T-cell (primary cell): ENCODE measurements at regions not wholly inside any gene's neighbourhood (a gene's known extent, or its start where the extent isn't known, plus 50 kb on each side); places are given as distances from the start of the nearest gene placed in this dataset.
"Not testable (repeated sequence)": the region's sequence is repeated elsewhere in the genome, so short reads cannot be mapped to it uniquely, and the experiment has no call there.

Source experiments
- ATAC-seq, 4 experiments: fragments of 200-7000 bp in 3 of 4; fragments of 150-1000 bp in 1 of 4; cut with Tn5 transposase; replicated peaks in 1 of 4; 1 replicate in 3 of 4; 2 replicates in 1 of 4; pipeline ENCODE4 v1.10.0; 2021; ENCODE audit warnings: moderate library complexity in 3 of 4, mild to moderate bottlenecking in 2 of 4, moderate number of reproducible peaks in 1 of 4
- CTCF ChIA-PET, 2 donors: fragments of 300-600 bp; sonication (Branson Sonifier 250); formaldehyde crosslinking; loops; one replicate each; lab custom pipeline; 2022; ENCODE audit warnings: antibody characterized with exemption in 2 of 2; lab: Charles Lee
- POLR2A ChIA-PET, 2 donors: fragments of 300-600 bp; sonication (Branson Sonifier 250); formaldehyde crosslinking; loops; one replicate each; lab custom pipeline; 2022; ENCODE audit warnings: antibody characterized with exemption in 2 of 2; lab: Charles Lee
- DNase-seq, 35 experiments: peaks; one replicate each; pipeline versions ENCODE4 v3.0.0 to v3.0.0-alpha.2; 2013 to 2023
- H3K27ac ChIP-seq: one replicate; pipeline ENCODE4 v1.5.1; 2013; ENCODE audit warnings: low read length
- H3K27me3 ChIP-seq, 2 experiments: replicated peaks in 1 of 2; 1 replicate in 1 of 2; 2 replicates in 1 of 2; pipeline versions ENCODE4 v1.6.1 to v1.7.0; 2013; ENCODE audit warnings: low read length in 1 of 2, mixed read lengths in 1 of 2; ENCODE audit not compliant: control insufficient read depth in 2 of 2, insufficient read depth in 2 of 2; ENCODE audit errors: extremely low read depth in 1 of 2
- H3K36me3 ChIP-seq, 2 donors: 1 replicate in 1 of 2; 2 replicates in 1 of 2; pipeline versions ENCODE4 v1.6.1 to v1.7.0; 2013; ENCODE audit warnings: low read length in 1 of 2; ENCODE audit not compliant: control insufficient read depth in 2 of 2, insufficient read depth in 1 of 2; ENCODE audit errors: extremely low read depth in 1 of 2
- H3K4me1 ChIP-seq, 2 experiments: 1 replicate in 1 of 2; 2 replicates in 1 of 2; pipeline versions ENCODE4 v1.6.1 to v1.7.0; 2013; ENCODE audit warnings: low read length in 2 of 2, mixed read lengths in 1 of 2; ENCODE audit not compliant: insufficient read depth in 2 of 2, control insufficient read depth in 1 of 2; ENCODE audit errors: extremely low read depth in 1 of 2
- H3K4me3 ChIP-seq, 2 donors: 1 replicate in 1 of 2; 2 replicates in 1 of 2; pipeline versions ENCODE4 v1.5.1 to v1.7.0; 2013; ENCODE audit warnings: mild to moderate bottlenecking in 2 of 2, low read length in 1 of 2, moderate library complexity in 1 of 2; ENCODE audit not compliant: control insufficient read depth in 1 of 2; ENCODE audit errors: extremely low read depth in 1 of 2
- H3K9me3 ChIP-seq: 2 replicates; pipeline ENCODE4 v1.7.0; 2013
- H3K27ac Mint-ChIP-seq, 2 donors: one replicate each; pipeline ENCODE4 v1.8.0; 2020 to 2021; ENCODE audit warnings: mild to moderate bottlenecking in 2 of 2, mixed read lengths in 2 of 2
- H3K27me3 Mint-ChIP-seq, 2 donors: one replicate each; pipeline ENCODE4 v1.8.0; 2021 to 2022; ENCODE audit warnings: mixed read lengths in 2 of 2
- H3K36me3 Mint-ChIP-seq: one replicate; pipeline ENCODE4 v1.8.0; 2021; ENCODE audit warnings: mixed read lengths
- H3K4me1 Mint-ChIP-seq, 3 donors: one replicate each; pipeline ENCODE4 v1.8.0; 2020 to 2022; ENCODE audit warnings: mixed read lengths in 3 of 3, mild to moderate bottlenecking in 1 of 3
- H3K4me3 Mint-ChIP-seq, 3 donors: one replicate each; pipeline ENCODE4 v1.8.0; 2020 to 2022; ENCODE audit warnings: mild to moderate bottlenecking in 3 of 3, mixed read lengths in 3 of 3, moderate library complexity in 3 of 3
- H3K9me3 Mint-ChIP-seq, 3 donors: one replicate each; pipeline ENCODE4 v1.8.0; 2020 to 2022; ENCODE audit warnings: mixed read lengths in 3 of 3
- WGBS: methylation state at CpG from one replicate; pipeline ENCODE4 v1.1.5; 2013; ENCODE audit warnings: missing lambda C conversion rate; ENCODE audit not compliant: insufficient coverage; 5-methylcytosine and 5-hydroxymethylcytosine counted together

DNA sequence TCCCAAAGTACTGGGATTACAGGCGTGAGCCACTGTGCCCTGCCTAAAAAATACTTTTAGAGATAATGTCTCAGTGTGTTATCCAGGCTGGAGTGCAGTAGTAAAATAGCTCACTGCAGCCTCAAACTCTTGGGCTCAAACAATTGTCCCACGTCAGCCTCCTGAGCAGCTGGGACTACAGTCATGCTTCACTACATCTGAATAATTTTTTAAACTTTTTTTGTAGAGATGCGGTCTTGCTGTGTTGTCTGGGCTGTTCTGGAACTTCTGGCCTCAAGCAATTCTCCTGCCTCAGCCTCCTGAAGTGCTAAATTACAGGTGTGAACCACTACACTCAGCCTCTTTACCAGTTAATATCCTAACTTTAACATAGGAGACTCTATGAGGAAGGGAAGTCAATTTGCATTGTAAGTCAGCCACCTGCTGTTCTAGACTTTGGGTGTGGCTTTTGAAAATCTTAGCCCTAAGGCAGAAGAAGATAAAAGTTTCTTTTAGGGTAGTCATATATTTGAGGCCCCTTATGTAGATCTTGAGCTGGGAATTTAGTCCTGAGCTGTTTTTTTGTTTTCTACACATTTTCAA, 78.2 kb upstream of the RASGRP1 start:
- Histone ChIP-seq H3K4me3 (no peak overlapping the region), H3K27me3 (no peaks in the 10 kb centered on the region), H3K9me3 (no peaks in the 10 kb centered on the region), H3K27ac (no peak overlapping the region), H3K4me1 (peaks cover 26 to 29% of the 10 kb centered on the region in 2 experiments), H3K36me3 (no peaks in the 10 kb centered on the region)
- CTCF ChIA-PET, result interaction anchor here in 1 of 2 donors (1.6 kb wide), 1 partner anchor 10 kb away, joined by 3 read pairs; no protein-coding TSS in a partner anchor
- H3K27ac Mint-ChIP-seq, result peak overlapping the region; percentile 77 to 78
- no peaks in the 10 kb centered on the region for H3K36me3 Mint-ChIP-seq
- POLR2A ChIA-PET, result interaction anchor here (0.6 to 1.0 kb wide), 2 partner anchors 37 to 141 kb away, joined by 3 to 4 read pairs; no protein-coding TSS in a partner anchor
- peaks cover 56 to 63% (median 57%) of the 10 kb centered on the region in 3 donors for H3K4me1 Mint-ChIP-seq
- no peaks in the 10 kb centered on the region for H3K27me3 Mint-ChIP-seq
- peak overlapping the region in 1 of 3 donors; percentile 54 for H3K4me3 Mint-ChIP-seq
- ATAC-seq, result peak in 2 of 4 experiments; percentile 48 to 58
- WGBS, result 100% methylated on average over 1 of the region's 3 CpGs
- DNase-seq, result peak in 1 of 35 experiments; percentile 23
- H3K9me3 Mint-ChIP-seq, result no peaks in the 10 kb centered on the region

DNA sequence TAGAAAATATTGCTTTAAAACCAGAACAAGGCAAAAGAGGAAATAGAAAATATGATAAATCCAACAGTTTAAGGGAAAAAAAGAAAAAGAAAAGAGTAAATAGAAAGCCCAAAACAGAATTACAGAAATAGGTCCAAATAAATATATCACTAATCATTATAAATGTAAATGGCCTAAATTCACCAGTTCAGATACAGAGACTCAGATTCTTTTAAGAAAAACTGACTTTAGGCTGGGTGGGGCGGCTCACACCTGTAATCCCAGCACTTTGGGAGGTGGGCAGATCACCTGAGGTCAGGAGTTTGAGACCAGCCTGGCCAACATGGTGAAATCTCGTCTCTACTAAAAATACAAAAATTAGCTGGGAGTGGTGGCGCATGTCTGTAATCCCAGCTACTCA, 79.7 kb upstream of the RASGRP1 start:
- H3K27ac ChIP-seq, H3K27ac Mint-ChIP-seq, H3K27me3 Mint-ChIP-seq, H3K9me3 Mint-ChIP-seq, POLR2A ChIA-PET, H3K36me3 ChIP-seq, H3K27me3 ChIP-seq, H3K9me3 ChIP-seq, ATAC-seq, H3K36me3 Mint-ChIP-seq, H3K4me3 Mint-ChIP-seq, DNase-seq, H3K4me3 ChIP-seq: not testable (repeated sequence)
- H3K4me1 Mint-ChIP-seq, result peaks cover 56 to 63% (median 57%) of the 10 kb centered on the region in 3 donors
- CTCF ChIA-PET, result interaction anchor here in 1 of 2 donors (0.7 to 1.4 kb wide), 2 partner anchors 33 to 46 kb away, joined by 3 read pairs; no protein-coding TSS in a partner anchor
- H3K4me1 ChIP-seq, result peaks cover 24 to 38% of the 10 kb centered on the region in 2 experiments
- 100% methylated on average over 1 of the region's 3 CpGs for WGBS

DNA sequence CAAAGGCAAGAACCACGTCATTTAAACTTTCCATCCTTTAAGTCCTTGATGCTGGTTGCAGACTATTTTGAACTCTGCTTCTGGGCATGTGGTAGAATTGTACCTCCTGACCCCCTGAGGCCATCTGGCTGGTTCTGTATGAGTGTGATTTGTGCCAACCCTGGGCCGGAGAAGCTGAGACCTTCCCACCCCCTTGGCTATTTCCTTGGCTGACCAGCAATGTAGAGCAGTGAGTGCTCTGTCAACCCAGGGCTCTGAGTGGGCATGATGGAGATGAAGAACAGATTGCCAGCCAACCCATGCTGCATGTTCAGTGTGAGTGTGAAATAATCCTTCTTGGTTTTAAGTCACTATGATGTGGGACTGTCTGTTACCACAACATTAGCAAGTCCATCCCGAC, 82.1 kb upstream of the RASGRP1 start:
- H3K4me3 Mint-ChIP-seq, result peak overlapping the region in 1 of 3 donors; percentile 27
- H3K4me3 ChIP-seq, result no peak overlapping the region
- H3K36me3 Mint-ChIP-seq, result no peaks in the 10 kb centered on the region
- ChIA-PET POLR2A (interaction anchor here (0.6 kb wide), 2 partner anchors 30 to 98 kb away, joined by 4 read pairs; no protein-coding TSS in a partner anchor), CTCF (interaction anchor here in 1 of 2 donors (2.1 kb wide), 1 partner anchor 53 kb away, joined by 5 read pairs; no protein-coding TSS in a partner anchor)
- ATAC-seq (no peak), DNase-seq (no peak)
- no peaks in the 10 kb centered on the region for H3K27me3 Mint-ChIP-seq
- peak overlapping the region; percentile 98 for H3K27ac Mint-ChIP-seq
- no peaks in the 10 kb centered on the region for H3K9me3 Mint-ChIP-seq
- peaks cover 43 to 53% of the 10 kb centered on the region in 2 experiments for H3K4me1 ChIP-seq
- no peak overlapping the region for H3K27ac ChIP-seq
- H3K27me3 ChIP-seq, result no peaks in the 10 kb centered on the region
- WGBS, result 100% methylated on average over 1 of the region's 3 CpGs
- H3K9me3 ChIP-seq, result no peaks in the 10 kb centered on the region
- peaks cover 73 to 80% (median 75%) of the 10 kb centered on the region in 3 donors for H3K4me1 Mint-ChIP-seq
- H3K36me3 ChIP-seq, result no peaks in the 10 kb centered on the region

- no peak for ATAC-seq
- Histone ChIP-seq H3K27me3 (no peaks in the 10 kb centered on the region), H3K4me1 (peaks cover 50 to 63% of the 10 kb centered on the region in 2 experiments), H3K36me3 (no peaks in the 10 kb centered on the region), H3K9me3 (no peaks in the 10 kb centered on the region), H3K4me3 (no peak overlapping the region), H3K27ac (peak overlapping the region; percentile 43)
- H3K36me3 Mint-ChIP-seq, result no peaks in the 10 kb centered on the region
- no peaks in the 10 kb centered on the region for H3K9me3 Mint-ChIP-seq
- DNase-seq, result no peak
- H3K4me1 Mint-ChIP-seq, result peaks cover 75 to 84% (median 79%) of the 10 kb centered on the region in 3 donors
- H3K27ac Mint-ChIP-seq, result peak overlapping the region; percentile 98
- peak overlapping the region in 1 of 3 donors; percentile 41 for H3K4me3 Mint-ChIP-seq
- POLR2A ChIA-PET, result no interaction called here
- CTCF ChIA-PET, result interaction anchor here (0.7 to 2.1 kb wide), 5 partner anchors 19 to 84 kb away, joined by 3 to 10 read pairs (median 5); partner anchors contain the start of gene RASGRP1 (in 1 of the 2)
- no peaks in the 10 kb centered on the region for H3K27me3 Mint-ChIP-seq
Observed at GRCh38 chr15:38647683-38648082, 83.1 kb upstream of the RASGRP1 start.

DNA sequence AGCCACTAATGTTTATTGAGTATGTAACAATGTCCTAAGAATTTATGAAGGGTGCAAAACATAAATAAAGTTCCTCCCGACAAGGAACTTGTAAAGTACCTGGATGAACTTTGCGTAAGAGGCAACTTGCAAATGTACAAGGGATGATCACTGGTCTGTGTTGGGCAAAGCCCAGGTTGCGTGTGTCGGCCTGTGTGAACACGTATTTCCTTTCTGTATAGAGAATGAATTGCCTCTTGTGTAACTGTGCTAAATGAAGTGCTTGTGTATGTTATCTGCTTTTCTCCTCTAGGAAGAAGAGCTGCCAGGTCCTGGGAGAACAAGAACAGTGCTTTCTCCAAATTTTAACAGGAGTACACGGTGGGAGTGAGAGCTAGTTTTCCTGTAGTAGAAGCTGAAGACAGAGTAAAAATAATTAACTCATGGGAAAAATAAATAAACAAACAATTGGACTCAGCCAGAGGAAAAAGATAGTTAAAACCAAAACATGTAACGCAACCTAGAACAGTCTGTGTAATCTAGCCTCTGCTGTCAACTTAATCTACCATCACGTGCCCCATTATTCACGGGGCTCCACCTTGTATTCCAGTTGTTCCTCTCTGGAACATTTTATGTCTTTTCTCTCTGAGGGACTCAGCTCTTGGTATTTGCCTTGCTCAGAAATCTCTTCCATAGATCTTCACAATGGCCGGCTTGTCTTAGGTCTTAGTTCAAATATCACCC, 83.7 kb upstream of the RASGRP1 start:
- H3K27ac ChIP-seq, result peak overlapping the region; percentile 55
- Mint-ChIP-seq H3K9me3 (no peaks in the 10 kb centered on the region), H3K27ac (peak overlapping the region; percentile 98), H3K4me3 (peak overlapping the region in 1 of 3 donors; percentile 78), H3K4me1 (peaks cover 75 to 84% (median 79%) of the 10 kb centered on the region in 3 donors), H3K36me3 (no peaks in the 10 kb centered on the region), H3K27me3 (no peaks in the 10 kb centered on the region)
- H3K4me3 ChIP-seq, result peak overlapping the region in 1 of 2 donors; percentile 11
- DNase-seq, result no peak
- WGBS, result 90% methylated on average over 6 of the region's 10 CpGs
- peaks cover 52 to 62% of the 10 kb centered on the region in 2 experiments for H3K4me1 ChIP-seq
- no peaks in the 10 kb centered on the region for H3K9me3 ChIP-seq
- ATAC-seq, result no peak
- H3K36me3 ChIP-seq, result no peaks in the 10 kb centered on the region
- no peaks in the 10 kb centered on the region for H3K27me3 ChIP-seq
- ChIA-PET CTCF (interaction anchor here (0.6 to 2.2 kb wide), 11 partner anchors 11 to 171 kb away, joined by 3 to 11 read pairs (median 5); partner anchors contain the start of gene RASGRP1 (in 1 of the 2)), POLR2A (interaction anchor here in 1 of 2 donors (0.5 to 1.2 kb wide), 2 partner anchors 84 to 1027 kb away, joined by 6 read pairs; partner anchors contain the start of gene RASGRP1)

- no peak overlapping the region for H3K4me3 ChIP-seq
- Mint-ChIP-seq H3K4me3 (peak overlapping the region; percentile 69 to 85 (median 78)), H3K36me3 (no peaks in the 10 kb centered on the region)
Observed at GRCh38 chr15:38650384-38650783, 85.8 kb upstream of the RASGRP1 start.

More at GRCh38 chr15:38650384-38650783, 85.8 kb upstream of the RASGRP1 start:
- no peaks in the 10 kb centered on the region for H3K36me3 ChIP-seq
- no peaks in the 10 kb centered on the region for H3K27me3 ChIP-seq
- peak overlapping the region; percentile 55 for H3K27ac ChIP-seq
- H3K27ac Mint-ChIP-seq, result peak overlapping the region; percentile 98
- H3K27me3 Mint-ChIP-seq, result no peaks in the 10 kb centered on the region
- ChIA-PET POLR2A (interaction anchor here (0.6 to 1.6 kb wide), 4 partner anchors 19 to 99 kb away, joined by 3 to 4 read pairs (median 4); no protein-coding TSS in a partner anchor), CTCF (interaction anchor here (0.6 to 5.0 kb wide), 11 partner anchors 9 to 90 kb away, joined by 3 to 90 read pairs (median 3); partner anchors contain the start of gene RASGRP1 (in 1 of the 2))
- ATAC-seq (no peak), DNase-seq (peak in 1 of 35 experiments; percentile 37)
- peaks cover 79 to 90% (median 88%) of the 10 kb centered on the region in 3 donors for H3K4me1 Mint-ChIP-seq
- H3K9me3 Mint-ChIP-seq, result no peaks in the 10 kb centered on the region
- H3K4me1 ChIP-seq, result peaks cover 69 to 72% of the 10 kb centered on the region in 2 experiments
- no peaks in the 10 kb centered on the region for H3K9me3 ChIP-seq
